MCF 10A (cell line): ENCODE measurements at regions not wholly inside any gene's neighbourhood (a gene's known extent, or its start where the extent isn't known, plus 50 kb on each side); places are given as distances from the start of the nearest gene placed in this dataset.

Experiments
- BruUV-seq: library from RNA; stranded (reverse); fragments of 400-500 nt; replicated peaks from 2 replicates; lab custom pipeline; 2021; lab: Mats Ljungman, UMichigan
- CTCF ChIA-PET: fragments of 300-600 bp; sonication (Branson Sonifier 250); formaldehyde crosslinking; extraction: SDS; loops from one replicate; lab custom pipeline; 2021; ENCODE audit warnings: antibody characterized with exemption, inconsistent platforms; lab: Yijun Ruan, JAX
- POLR2A ChIA-PET: fragments of 300-600, 350-650 bp; sonication (Branson Sonifier 250); formaldehyde crosslinking; extraction: SDS; loops from one replicate; lab custom pipeline; 2020; ENCODE audit warnings: antibody characterized with exemption, inconsistent platforms; lab: Yijun Ruan, JAX
- DNase-seq: peaks from one replicate; pipeline ENCODE4 v3.0.0-alpha.2; 2018; ENCODE audit not compliant: unreplicated experiment
- H3K27ac Mint-ChIP-seq: one replicate; pipeline ENCODE4 v1.8.0; 2022; ENCODE audit warnings: mild to moderate bottlenecking, low read depth, mixed read lengths; ENCODE audit not compliant: unreplicated experiment
- H3K27me3 Mint-ChIP-seq: one replicate; pipeline ENCODE4 v1.8.0; 2022; ENCODE audit warnings: mixed read lengths; ENCODE audit not compliant: insufficient read depth, unreplicated experiment
- H3K36me3 Mint-ChIP-seq: one replicate; pipeline ENCODE4 v1.8.0; 2022; ENCODE audit warnings: mild to moderate bottlenecking, moderate library complexity, mixed read lengths; ENCODE audit not compliant: insufficient read depth, unreplicated experiment
- H3K4me1 Mint-ChIP-seq: one replicate; pipeline ENCODE4 v1.8.0; 2022; ENCODE audit warnings: mixed read lengths; ENCODE audit not compliant: insufficient read depth, unreplicated experiment
- H3K4me3 Mint-ChIP-seq: one replicate; pipeline ENCODE4 v1.8.0; 2022; ENCODE audit warnings: mild to moderate bottlenecking, moderate library complexity, mixed read lengths; ENCODE audit not compliant: unreplicated experiment
- H3K9me3 Mint-ChIP-seq: one replicate; pipeline ENCODE4 v1.8.0; 2022; ENCODE audit warnings: mixed read lengths; ENCODE audit not compliant: unreplicated experiment
- intact Hi-C: fragments of 100-400 bp; cut with micrococcal nuclease; formaldehyde crosslinking; loops from 2 replicates; pipeline ENCODE4 v1.14.1; 2022
- TF ChIP-seq, protein P1 (sequence below): fragments of 200-600 bp; IDR thresholded peaks from one replicate; pipeline ENCODE4 v1.8.0; 2022; ENCODE audit warnings: antibody characterized with exemption, mild to moderate bottlenecking; ENCODE audit not compliant: unreplicated experiment

DNA sequence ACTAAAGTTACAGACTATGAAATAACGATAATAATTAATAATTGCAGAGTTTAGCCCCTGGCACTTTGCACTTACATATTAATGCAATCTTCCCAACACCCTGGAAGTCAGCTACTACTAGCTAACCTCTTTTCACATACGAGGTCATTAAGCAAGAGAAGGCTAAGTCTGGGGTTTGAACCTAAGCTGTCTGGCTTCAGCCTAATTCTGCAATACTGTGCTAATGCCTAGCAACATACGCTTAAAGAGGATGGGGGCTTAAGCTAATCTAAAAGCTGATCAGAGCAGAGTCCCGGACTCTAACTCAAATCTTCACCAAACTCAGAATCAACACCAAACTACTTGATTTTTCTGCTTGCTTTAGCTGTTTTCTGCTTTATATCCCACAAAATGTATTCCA lies 168.7 kb upstream of the GNAI1 start:
- intact Hi-C loops, result no loop called here
- no peak overlapping the region for H3K4me3 Mint-ChIP-seq
- CTCF ChIA-PET, result interaction anchor here (1.2 kb wide), 1 partner anchor 12 kb away, joined by 3 read pairs; no protein-coding TSS in a partner anchor
- POLR2A ChIA-PET, result no interaction called here
- H3K36me3 Mint-ChIP-seq, result no peaks in the 10 kb centered on the region
- H3K27ac Mint-ChIP-seq, result no peak overlapping the region
- H3K27me3 Mint-ChIP-seq, result peaks cover 73% of the 10 kb centered on the region
- H3K4me1 Mint-ChIP-seq, result no peaks in the 10 kb centered on the region
- BruUV-seq, result no TSS peak
- TF ChIP-seq, protein P1, sequence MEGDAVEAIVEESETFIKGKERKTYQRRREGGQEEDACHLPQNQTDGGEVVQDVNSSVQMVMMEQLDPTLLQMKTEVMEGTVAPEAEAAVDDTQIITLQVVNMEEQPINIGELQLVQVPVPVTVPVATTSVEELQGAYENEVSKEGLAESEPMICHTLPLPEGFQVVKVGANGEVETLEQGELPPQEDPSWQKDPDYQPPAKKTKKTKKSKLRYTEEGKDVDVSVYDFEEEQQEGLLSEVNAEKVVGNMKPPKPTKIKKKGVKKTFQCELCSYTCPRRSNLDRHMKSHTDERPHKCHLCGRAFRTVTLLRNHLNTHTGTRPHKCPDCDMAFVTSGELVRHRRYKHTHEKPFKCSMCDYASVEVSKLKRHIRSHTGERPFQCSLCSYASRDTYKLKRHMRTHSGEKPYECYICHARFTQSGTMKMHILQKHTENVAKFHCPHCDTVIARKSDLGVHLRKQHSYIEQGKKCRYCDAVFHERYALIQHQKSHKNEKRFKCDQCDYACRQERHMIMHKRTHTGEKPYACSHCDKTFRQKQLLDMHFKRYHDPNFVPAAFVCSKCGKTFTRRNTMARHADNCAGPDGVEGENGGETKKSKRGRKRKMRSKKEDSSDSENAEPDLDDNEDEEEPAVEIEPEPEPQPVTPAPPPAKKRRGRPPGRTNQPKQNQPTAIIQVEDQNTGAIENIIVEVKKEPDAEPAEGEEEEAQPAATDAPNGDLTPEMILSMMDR, result no peak
- DNase-seq, result no peak
- no peaks in the 10 kb centered on the region for H3K9me3 Mint-ChIP-seq

DNA sequence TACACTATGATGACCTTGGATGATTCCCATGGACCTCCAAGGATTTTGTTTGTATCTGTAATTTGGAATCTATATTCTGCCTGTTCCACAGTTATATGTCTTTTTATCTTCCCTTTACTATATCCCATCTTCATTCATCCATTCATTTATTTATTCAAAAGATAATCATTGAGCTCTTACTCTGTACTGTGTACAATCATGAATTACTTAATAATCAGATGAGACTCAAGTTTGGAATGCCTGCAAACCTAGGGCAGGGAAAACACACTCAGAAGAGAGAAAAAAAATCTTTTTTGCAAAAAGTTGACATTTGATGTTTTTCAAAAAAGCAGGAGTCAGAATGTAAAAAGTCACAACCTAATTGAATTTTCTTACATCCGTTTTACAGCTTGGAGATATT lies 170.2 kb upstream of the GNAI1 start:
- Mint-ChIP-seq H3K36me3 (no peaks in the 10 kb centered on the region), H3K4me3 (no peak overlapping the region), H3K27ac (no peak overlapping the region), H3K27me3 (peaks cover 73% of the 10 kb centered on the region), H3K4me1 (no peaks in the 10 kb centered on the region), H3K9me3 (no peaks in the 10 kb centered on the region)
- TF ChIP-seq, protein P1, result no peak
- BruUV-seq, result no TSS peak
- CTCF ChIA-PET, result interaction anchor here (0.9 kb wide), 1 partner anchor 10 kb away, joined by 3 read pairs; no protein-coding TSS in a partner anchor
- POLR2A ChIA-PET, result no interaction called here
- intact Hi-C loops, result no loop called here
- DNase-seq, result no peak

DNA sequence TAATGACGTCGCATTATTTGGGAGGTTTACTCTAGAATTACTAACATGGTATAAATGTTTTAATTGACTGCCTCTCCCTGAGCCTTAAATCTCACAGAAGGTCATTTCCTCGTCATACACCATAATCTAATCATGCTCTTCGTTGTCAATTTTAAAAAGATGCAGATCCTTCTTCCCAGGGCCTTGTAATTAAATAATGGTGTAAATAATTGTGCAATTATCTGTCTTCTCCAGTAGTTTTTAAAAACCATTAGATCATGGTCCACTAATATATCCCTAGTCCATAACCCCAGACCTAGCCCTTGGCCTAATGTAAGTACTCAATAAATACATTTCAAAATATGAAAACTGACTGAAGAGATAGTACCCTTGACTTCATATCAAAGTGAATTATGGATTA lies 181.5 kb upstream of the GNAI1 start:
- intact Hi-C loops, result no loop called here
- POLR2A ChIA-PET, result no interaction called here
- TF ChIP-seq, protein P1, result no peak

DNA sequence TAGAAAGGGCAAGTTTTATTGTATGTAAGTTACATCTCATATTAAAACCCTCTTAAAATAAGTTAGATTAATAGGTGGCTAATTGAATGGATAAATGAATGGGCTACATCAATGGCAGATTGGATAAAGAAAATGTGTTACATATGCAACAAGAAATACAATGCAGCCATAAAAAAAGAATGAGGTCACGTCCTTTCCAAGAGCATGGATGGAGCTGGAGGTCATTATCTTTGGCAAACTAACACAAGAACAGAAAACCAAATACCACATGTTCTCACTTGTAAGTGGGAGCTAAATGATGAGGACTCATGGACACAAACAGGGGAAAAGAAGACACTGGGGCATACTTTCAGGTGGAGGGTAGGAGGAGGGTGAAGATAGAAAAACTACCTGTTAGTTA lies 182.2 kb upstream of the GNAI1 start:
- POLR2A ChIA-PET, result no interaction called here
- intact Hi-C loops, result no loop called here
- TF ChIP-seq, protein P1, result no peak

More for the DNA sequence above, 181.5 kb upstream of the GNAI1 start:
- H3K9me3 Mint-ChIP-seq, result no peaks in the 10 kb centered on the region
- no peak overlapping the region for H3K27ac Mint-ChIP-seq
- no TSS peak for BruUV-seq
- CTCF ChIA-PET, result no interaction called here
- no peaks in the 10 kb centered on the region for H3K4me1 Mint-ChIP-seq
- H3K4me3 Mint-ChIP-seq, result no peak overlapping the region
- H3K27me3 Mint-ChIP-seq, result peaks cover 89% of the 10 kb centered on the region
- no peaks in the 10 kb centered on the region for H3K36me3 Mint-ChIP-seq
- DNase-seq, result no peak

More for the DNA sequence above, 182.2 kb upstream of the GNAI1 start:
- no peaks in the 10 kb centered on the region for H3K4me1 Mint-ChIP-seq
- CTCF ChIA-PET, result no interaction called here
- no peak overlapping the region for H3K27ac Mint-ChIP-seq
- peaks cover 89% of the 10 kb centered on the region for H3K27me3 Mint-ChIP-seq
- no TSS peak for BruUV-seq
- DNase-seq, result no peak
- no peak overlapping the region for H3K4me3 Mint-ChIP-seq
- H3K9me3 Mint-ChIP-seq, result no peaks in the 10 kb centered on the region
- H3K36me3 Mint-ChIP-seq, result no peaks in the 10 kb centered on the region
